Stimulated activated naive CD8-positive, alpha-beta T cell treated with anti-CD3 and anti-CD28 coated beads, Interleukin-15, Interleukin-2, amounts not matched to agents 100 ng/mL and 50 ng/mL, for 24 hours (primary cell): ENCODE measurements at regions not wholly inside any gene's neighbourhood (a gene's known extent, or its start where the extent isn't known, plus 50 kb on each side); places are given as distances from the start of the nearest gene placed in this dataset.

ENCODE experiments used
- H3K27ac Mint-ChIP-seq: one replicate; pipeline ENCODE4 v1.8.0; 2021; ENCODE audit warnings: mild to moderate bottlenecking, mixed read lengths
- H3K27me3 Mint-ChIP-seq: one replicate; pipeline ENCODE4 v1.8.0; 2021; ENCODE audit warnings: mixed read lengths
- H3K36me3 Mint-ChIP-seq: one replicate; pipeline ENCODE4 v1.8.0; 2021; ENCODE audit warnings: low read depth, mixed read lengths
- H3K4me1 Mint-ChIP-seq: one replicate; pipeline ENCODE4 v1.8.0; 2021; ENCODE audit warnings: low read depth, mixed read lengths
- H3K4me3 Mint-ChIP-seq: one replicate; pipeline ENCODE4 v1.8.0; 2021; ENCODE audit warnings: mild to moderate bottlenecking, mixed read lengths
- H3K9me3 Mint-ChIP-seq: one replicate; pipeline ENCODE4 v1.8.0; 2021; ENCODE audit warnings: mixed read lengths

- peaks cover 8% of the 10 kb centered on the region for H3K27me3 Mint-ChIP-seq
- H3K4me1 Mint-ChIP-seq, result peaks cover 24% of the 10 kb centered on the region
- H3K9me3 Mint-ChIP-seq, result no peaks in the 10 kb centered on the region
- H3K36me3 Mint-ChIP-seq, result no peaks in the 10 kb centered on the region
- no peak overlapping the region for H3K4me3 Mint-ChIP-seq
- H3K27ac Mint-ChIP-seq, result no peak overlapping the region
Observed at GRCh38 chr15:70432924-70433495, 330.3 kb downstream of the UACA start.

- Mint-ChIP-seq H3K36me3 (no peaks in the 10 kb centered on the region), H3K27ac (no peak overlapping the region), H3K27me3 (peaks cover 8% of the 10 kb centered on the region), H3K4me1 (peaks cover 21% of the 10 kb centered on the region), H3K4me3 (no peak overlapping the region), H3K9me3 (no peaks in the 10 kb centered on the region)
Observed at GRCh38 chr15:70431854-70432253, 331.5 kb downstream of the UACA start.

- H3K27me3 Mint-ChIP-seq, result peaks cover 8% of the 10 kb centered on the region
- H3K9me3 Mint-ChIP-seq, result no peaks in the 10 kb centered on the region
- H3K4me1 Mint-ChIP-seq, result peaks cover 14% of the 10 kb centered on the region
- H3K4me3 Mint-ChIP-seq, result no peak overlapping the region
- no peaks in the 10 kb centered on the region for H3K36me3 Mint-ChIP-seq
- no peak overlapping the region for H3K27ac Mint-ChIP-seq
Observed at GRCh38 chr15:70430069-70430468, 332.4 kb upstream of the TLE3 start.

- Mint-ChIP-seq H3K4me3 (no peak overlapping the region), H3K27me3 (peaks cover 8% of the 10 kb centered on the region), H3K4me1 (peaks cover 17% of the 10 kb centered on the region), H3K9me3 (no peaks in the 10 kb centered on the region), H3K36me3 (no peaks in the 10 kb centered on the region), H3K27ac (no peak overlapping the region)
Observed at GRCh38 chr15:70429056-70429722, 331.5 kb upstream of the TLE3 start.

GRCh38 chr15:70428211-70428822 lies 330.6 kb upstream of the TLE3 start:
- no peaks in the 10 kb centered on the region for H3K36me3 Mint-ChIP-seq
- H3K27ac Mint-ChIP-seq, result no peak overlapping the region
- H3K27me3 Mint-ChIP-seq, result peaks cover 8% of the 10 kb centered on the region
- H3K9me3 Mint-ChIP-seq, result no peaks in the 10 kb centered on the region
- no peak overlapping the region for H3K4me3 Mint-ChIP-seq
- H3K4me1 Mint-ChIP-seq, result peaks cover 17% of the 10 kb centered on the region

- Mint-ChIP-seq H3K4me1 (peaks cover 17% of the 10 kb centered on the region), H3K4me3 (no peak overlapping the region), H3K36me3 (no peaks in the 10 kb centered on the region), H3K27ac (no peak overlapping the region), H3K27me3 (peaks cover 7% of the 10 kb centered on the region), H3K9me3 (no peaks in the 10 kb centered on the region)
Observed at GRCh38 chr15:70427167-70428120, 329.7 kb upstream of the TLE3 start.

GRCh38 chr15:70426096-70426821 lies 328.5 kb upstream of the TLE3 start:
- Mint-ChIP-seq H3K27me3 (peaks cover 9% of the 10 kb centered on the region), H3K36me3 (no peaks in the 10 kb centered on the region), H3K27ac (no peak overlapping the region), H3K4me3 (no peak overlapping the region), H3K4me1 (peaks cover 17% of the 10 kb centered on the region), H3K9me3 (no peaks in the 10 kb centered on the region)

GRCh38 chr15:70424937-70425411 lies 327.3 kb upstream of the TLE3 start:
- no peaks in the 10 kb centered on the region for H3K36me3 Mint-ChIP-seq
- peaks cover 17% of the 10 kb centered on the region for H3K4me1 Mint-ChIP-seq
- H3K4me3 Mint-ChIP-seq, result no peak overlapping the region
- H3K27me3 Mint-ChIP-seq, result peaks cover 18% of the 10 kb centered on the region
- no peaks in the 10 kb centered on the region for H3K9me3 Mint-ChIP-seq
- no peak overlapping the region for H3K27ac Mint-ChIP-seq

GRCh38 chr15:70423267-70423666 lies 325.6 kb upstream of the TLE3 start:
- peaks cover 17% of the 10 kb centered on the region for H3K4me1 Mint-ChIP-seq
- H3K9me3 Mint-ChIP-seq, result no peaks in the 10 kb centered on the region
- H3K27me3 Mint-ChIP-seq, result peaks cover 26% of the 10 kb centered on the region

GRCh38 chr15:70422342-70422741 lies 324.6 kb upstream of the TLE3 start:
- Mint-ChIP-seq H3K36me3 (no peaks in the 10 kb centered on the region), H3K4me1 (peaks cover 17% of the 10 kb centered on the region), H3K9me3 (no peaks in the 10 kb centered on the region), H3K27ac (no peak overlapping the region), H3K27me3 (peaks cover 32% of the 10 kb centered on the region), H3K4me3 (no peak overlapping the region)

More at GRCh38 chr15:70423267-70423666, 325.6 kb upstream of the TLE3 start:
- Mint-ChIP-seq H3K4me3 (no peak overlapping the region), H3K27ac (no peak overlapping the region), H3K36me3 (no peaks in the 10 kb centered on the region)

- Mint-ChIP-seq H3K36me3 (no peaks in the 10 kb centered on the region), H3K4me3 (no peak overlapping the region), H3K4me1 (peaks cover 17% of the 10 kb centered on the region)
Observed at GRCh38 chr15:70420948-70421482, 323.3 kb upstream of the TLE3 start.

GRCh38 chr15:70420086-70420947 lies 322.6 kb upstream of the TLE3 start:
- Mint-ChIP-seq H3K36me3 (no peaks in the 10 kb centered on the region), H3K4me1 (peaks cover 11% of the 10 kb centered on the region), H3K27ac (no peak overlapping the region), H3K4me3 (no peak overlapping the region), H3K27me3 (peaks cover 40% of the 10 kb centered on the region), H3K9me3 (no peaks in the 10 kb centered on the region)

More at GRCh38 chr15:70420948-70421482, 323.3 kb upstream of the TLE3 start:
- no peaks in the 10 kb centered on the region for H3K9me3 Mint-ChIP-seq
- no peak overlapping the region for H3K27ac Mint-ChIP-seq
- peaks cover 35% of the 10 kb centered on the region for H3K27me3 Mint-ChIP-seq

GRCh38 chr15:70418943-70419342 lies 321.2 kb upstream of the TLE3 start:
- no peak overlapping the region for H3K27ac Mint-ChIP-seq
- no peaks in the 10 kb centered on the region for H3K36me3 Mint-ChIP-seq
- H3K9me3 Mint-ChIP-seq, result no peaks in the 10 kb centered on the region
- H3K4me3 Mint-ChIP-seq, result no peak overlapping the region
- no peaks in the 10 kb centered on the region for H3K4me1 Mint-ChIP-seq
- H3K27me3 Mint-ChIP-seq, result peaks cover 40% of the 10 kb centered on the region
